PC-3 (cell line): ENCODE measurements at regions not wholly inside any gene's neighbourhood (a gene's known extent, or its start where the extent isn't known, plus 50 kb on each side); places are given as distances from the start of the nearest gene placed in this dataset.

Source experiments
- ATAC-seq: fragments of 200-7000 bp; cut with Tn5 transposase; 2 replicates; pipeline ENCODE4 v1.9.1; 2020; ENCODE audit warnings: mild to moderate bottlenecking, moderate library complexity
- BruUV-seq: library from RNA; stranded (reverse); fragments of 400-500 nt; replicated peaks from 2 replicates; lab custom pipeline; 2021; lab: Mats Ljungman, UMichigan
- CTCF ChIA-PET: fragments of 300-600 bp; sonication (Branson Sonifier 250); formaldehyde crosslinking; loops from one replicate; lab custom pipeline; 2022; ENCODE audit warnings: antibody characterized with exemption; lab: Charles Lee
- POLR2A ChIA-PET: fragments of 300-600 bp; sonication (Branson Sonifier 250); formaldehyde crosslinking; loops from one replicate; lab custom pipeline; 2022; ENCODE audit warnings: antibody characterized with exemption; ENCODE audit not compliant: unreplicated experiment; lab: Charles Lee
- DNase-seq: peaks from one replicate; pipeline ENCODE4 v3.0.0-alpha.2; 2015
- H2AFZ ChIP-seq: fragments of 300-600 bp; sonication (generic); 2 replicates; pipeline ENCODE4 v1.6.0; 2016; ENCODE audit warnings: antibody characterized with exemption, low read length
- H3F3A ChIP-seq: fragments of 300-600 bp; sonication (generic); one replicate; pipeline ENCODE4 v1.6.0; 2017; ENCODE audit warnings: antibody characterized with exemption, low read length, control low read depth, mild to moderate bottlenecking; ENCODE audit not compliant: unreplicated experiment
- H3K27ac ChIP-seq: fragments of 300-600 bp; sonication (generic); 2 replicates; pipeline ENCODE4 v1.5.1; 2016; ENCODE audit warnings: mild to moderate bottlenecking, low read length
- H3K27me3 ChIP-seq: fragments of 300-600 bp; sonication (generic); 2 replicates; pipeline ENCODE4 v1.6.1; 2016; ENCODE audit warnings: low read length, mixed read lengths
- H3K36me3 ChIP-seq: fragments of 300-600 bp; sonication (generic); 2 replicates; pipeline ENCODE4 v1.6.1; 2016; ENCODE audit warnings: low read depth, mixed run types, low read length, mixed read lengths
- H3K4me1 ChIP-seq: fragments of 300-600 bp; sonication (generic); 2 replicates; pipeline ENCODE4 v1.5.1; 2016; ENCODE audit warnings: low read length; ENCODE audit not compliant: insufficient read depth
- H3K4me2 ChIP-seq: fragments of 300-600 bp; sonication (generic); 2 replicates; pipeline ENCODE4 v1.6.0; 2016; ENCODE audit warnings: low read length
- H3K4me3 ChIP-seq: fragments of 300-600 bp; sonication (generic); 2 replicates; pipeline ENCODE4 v1.5.1; 2016; ENCODE audit warnings: mild to moderate bottlenecking, low read length, mixed read lengths
- H3K79me2 ChIP-seq: fragments of 300-600 bp; sonication (generic); 2 replicates; pipeline ENCODE4 v1.6.1; 2017; ENCODE audit warnings: low read length, mixed read lengths
- H3K9ac ChIP-seq: fragments of 300-600 bp; sonication (generic); 2 replicates; pipeline ENCODE4 v1.6.0; 2016; ENCODE audit warnings: mild to moderate bottlenecking, low read length
- H3K9me2 ChIP-seq: fragments of 300-600 bp; sonication (generic); replicated peaks from 2 replicates; pipeline ENCODE4 v1.6.1; 2016; ENCODE audit warnings: mixed run types, low read length, mixed read lengths
- H3K9me3 ChIP-seq: fragments of 300-600 bp; sonication (generic); 2 replicates; pipeline ENCODE4 v1.6.1; 2016; ENCODE audit warnings: low read length, mixed read lengths
- H4K20me1 ChIP-seq: fragments of 300-600 bp; sonication (generic); 2 replicates; pipeline ENCODE4 v1.6.1; 2016; ENCODE audit warnings: low read length, mixed read lengths
- EZH2 ChIP-seq: fragments of 300-600 bp; sonication (generic); IDR thresholded peaks from one replicate; pipeline ENCODE4 v1.6.1; 2017; ENCODE audit warnings: antibody characterized with exemption, mild to moderate bottlenecking, low read length; ENCODE audit not compliant: unreplicated experiment
- EZH2phosphoT487 ChIP-seq: fragments of 300-600 bp; sonication (generic); IDR thresholded peaks from 2 replicates; pipeline ENCODE4 v1.6.1; 2018; ENCODE audit warnings: mild to moderate bottlenecking, antibody characterized with exemption, low read length, borderline replicate concordance
- intact Hi-C: fragments of 100-400 bp; cut with micrococcal nuclease; formaldehyde crosslinking; loops from 2 replicates; pipeline ENCODE4 v1.9.0; 2023
- TF ChIP-seq, protein P1 (sequence below): fragments of 300-600 bp; sonication (generic); conservative IDR thresholded peaks from 2 replicates; pipeline ENCODE4 v1.5.1; 2017; ENCODE audit warnings: antibody characterized with exemption, low read depth, mild to moderate bottlenecking, low read length

DNA sequence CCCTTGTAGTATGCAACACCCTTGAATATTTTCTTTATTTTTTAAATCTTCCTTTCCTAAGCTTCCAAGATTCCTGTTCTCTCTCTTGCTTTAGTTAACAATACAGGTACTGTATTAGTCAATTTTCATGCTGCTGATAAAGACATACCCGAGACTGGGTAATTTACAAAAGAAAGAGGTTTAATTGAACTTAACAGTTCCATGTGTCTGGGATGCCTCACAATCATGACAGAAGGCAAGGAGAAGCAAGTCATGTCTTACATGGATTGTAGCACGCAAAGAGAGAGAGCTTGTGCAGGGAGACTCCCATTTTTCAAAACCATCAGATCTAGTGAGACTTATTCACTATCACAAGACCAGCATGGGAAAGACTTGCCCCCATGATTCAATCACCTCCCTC is 1024.3 kb downstream of the PCDH9 start:
- Histone ChIP-seq H3K4me3 (no peak overlapping the region), H3K27me3 (no peaks in the 10 kb centered on the region), H3F3A (no peaks in the 10 kb centered on the region), H3K9ac (no peak overlapping the region), H2AFZ (no peak overlapping the region), H3K36me3 (no peaks in the 10 kb centered on the region), H4K20me1 (no peaks in the 10 kb centered on the region), H3K27ac (no peak overlapping the region), H3K4me2 (no peak overlapping the region), H3K9me2 (no peaks in the 10 kb centered on the region), H3K4me1 (peaks cover 5% of the 10 kb centered on the region), H3K79me2 (no peaks in the 10 kb centered on the region), H3K9me3 (no peaks in the 10 kb centered on the region)
- TF ChIP-seq, protein P1, sequence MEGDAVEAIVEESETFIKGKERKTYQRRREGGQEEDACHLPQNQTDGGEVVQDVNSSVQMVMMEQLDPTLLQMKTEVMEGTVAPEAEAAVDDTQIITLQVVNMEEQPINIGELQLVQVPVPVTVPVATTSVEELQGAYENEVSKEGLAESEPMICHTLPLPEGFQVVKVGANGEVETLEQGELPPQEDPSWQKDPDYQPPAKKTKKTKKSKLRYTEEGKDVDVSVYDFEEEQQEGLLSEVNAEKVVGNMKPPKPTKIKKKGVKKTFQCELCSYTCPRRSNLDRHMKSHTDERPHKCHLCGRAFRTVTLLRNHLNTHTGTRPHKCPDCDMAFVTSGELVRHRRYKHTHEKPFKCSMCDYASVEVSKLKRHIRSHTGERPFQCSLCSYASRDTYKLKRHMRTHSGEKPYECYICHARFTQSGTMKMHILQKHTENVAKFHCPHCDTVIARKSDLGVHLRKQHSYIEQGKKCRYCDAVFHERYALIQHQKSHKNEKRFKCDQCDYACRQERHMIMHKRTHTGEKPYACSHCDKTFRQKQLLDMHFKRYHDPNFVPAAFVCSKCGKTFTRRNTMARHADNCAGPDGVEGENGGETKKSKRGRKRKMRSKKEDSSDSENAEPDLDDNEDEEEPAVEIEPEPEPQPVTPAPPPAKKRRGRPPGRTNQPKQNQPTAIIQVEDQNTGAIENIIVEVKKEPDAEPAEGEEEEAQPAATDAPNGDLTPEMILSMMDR = no peak
- TF ChIP-seq EZH2phosphoT487 (no peak), EZH2 (no peak)
- ChIA-PET CTCF (no interaction called here), POLR2A (no interaction called here)
- ATAC-seq (no peak), DNase-seq (no peak)
- no TSS peak for BruUV-seq
- intact Hi-C loops = no loop called here

DNA sequence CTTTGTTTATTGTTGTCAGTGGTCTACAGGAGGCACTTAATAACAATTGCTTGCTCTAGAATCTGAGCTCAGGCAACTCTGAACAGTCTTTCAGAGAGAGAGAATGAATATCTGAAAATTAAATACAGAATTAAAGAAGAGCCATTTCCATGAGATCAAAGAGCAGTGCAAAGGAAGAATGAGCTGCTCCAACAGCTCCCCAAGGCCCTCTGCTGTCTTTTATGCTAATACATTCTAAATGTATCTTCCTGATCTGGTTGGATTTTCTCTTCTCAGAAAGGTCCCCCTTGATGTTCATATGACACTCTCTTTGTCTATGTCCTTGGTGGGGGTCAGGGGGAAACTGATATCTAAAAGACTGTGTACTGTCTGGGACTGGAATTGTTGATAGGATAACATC is 1029.6 kb downstream of the PCDH9 start:
- ChIA-PET CTCF (interaction anchor here (0.6 kb wide), 1 partner anchor 178 kb away, joined by 3 read pairs; no protein-coding TSS in a partner anchor), POLR2A (interaction anchor here (0.6 kb wide), 1 partner anchor 196 kb away, joined by 6 read pairs; no protein-coding TSS in a partner anchor)
- DNase-seq (no peak), ATAC-seq (peak; percentile 43)
- Histone ChIP-seq H3K4me3 (no peak overlapping the region), H3K27ac (no peak overlapping the region), H3K9ac (no peak overlapping the region), H3K4me1 (no peaks in the 10 kb centered on the region), H3F3A (no peaks in the 10 kb centered on the region), H3K4me2 (no peak overlapping the region), H4K20me1 (no peaks in the 10 kb centered on the region), H2AFZ (no peak overlapping the region), H3K79me2 (no peaks in the 10 kb centered on the region), H3K27me3 (no peaks in the 10 kb centered on the region), H3K36me3 (no peaks in the 10 kb centered on the region), H3K9me3 (no peaks in the 10 kb centered on the region), H3K9me2 (no peaks in the 10 kb centered on the region)
- intact Hi-C loops = loop anchor here (2.0 to 5.0 kb wide), 2 partner anchors 274 to 543 kb away; no protein-coding TSS in a partner anchor
- TF ChIP-seq EZH2 (no peak), EZH2phosphoT487 (no peak)
- TF ChIP-seq, protein P1 = 0 out of 2 replicates have a peak, but pooled peaks have one; percentile 15
- BruUV-seq = no TSS peak

DNA sequence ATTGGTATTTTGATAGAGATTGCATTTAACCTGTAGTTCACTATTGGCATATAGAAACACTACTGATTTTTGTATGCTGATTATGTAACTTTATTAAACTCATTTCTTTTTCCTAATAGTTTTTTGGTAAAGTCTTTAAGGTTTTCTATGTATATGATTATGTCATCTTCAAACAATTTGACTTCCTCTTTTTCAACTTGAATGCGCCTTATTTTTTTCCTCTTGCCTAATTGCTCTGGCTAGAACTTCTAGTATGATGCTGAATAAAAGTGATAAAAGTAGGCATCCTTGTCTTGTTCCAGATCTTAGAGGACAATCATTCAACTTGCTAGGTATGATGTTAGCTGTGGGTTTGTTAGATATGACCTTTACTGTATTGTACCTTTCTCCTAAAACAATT is 1034.9 kb downstream of the PCDH9 start:
- Histone ChIP-seq H4K20me1 (no peaks in the 10 kb centered on the region), H3K79me2 (no peaks in the 10 kb centered on the region), H3K9ac (no peak overlapping the region), H3F3A (no peaks in the 10 kb centered on the region), H2AFZ (no peak overlapping the region), H3K9me3 (no peaks in the 10 kb centered on the region), H3K4me2 (no peak overlapping the region), H3K4me3 (no peak overlapping the region), H3K36me3 (no peaks in the 10 kb centered on the region), H3K9me2 (no peaks in the 10 kb centered on the region), H3K4me1 (no peaks in the 10 kb centered on the region), H3K27ac (no peak overlapping the region), H3K27me3 (no peaks in the 10 kb centered on the region)
- ChIA-PET POLR2A (no interaction called here), CTCF (no interaction called here)
- no TSS peak for BruUV-seq
- TF ChIP-seq, protein P1 = no peak
- no peak for TF ChIP-seq EZH2phosphoT487
- no peak for TF ChIP-seq EZH2
- intact Hi-C loops = no loop called here
- ATAC-seq (no peak), DNase-seq (no peak)
